H1 (cell line): ENCODE measurements at regions not wholly inside any gene's neighbourhood (a gene's known extent, or its start where the extent isn't known, plus 50 kb on each side); places are given as distances from the start of the nearest gene placed in this dataset.

ENCODE experiments used
- CTCF ChIA-PET: fragments of 300-600 bp; sonication (Branson Sonifier 250); formaldehyde crosslinking; loops from one replicate; lab custom pipeline; 2021; ENCODE audit not compliant: partially characterized antibody; lab: Charles Lee
- POLR2A ChIA-PET: fragments of 300-600 bp; sonication (Branson Sonifier 250); formaldehyde crosslinking; loops from one replicate; lab custom pipeline; 2021; ENCODE audit warnings: inconsistent platforms; ENCODE audit not compliant: partially characterized antibody; lab: Charles Lee
- DNase-seq, 2 experiments: peaks; one replicate each; pipeline versions ENCODE4 v3.0.0 to v3.0.0-alpha.2; 2010 to 2022; ENCODE audit warnings: low spot score in 2 of 2, low read depth in 1 of 2, mixed read lengths in 1 of 2
- FAIRE-seq: peaks from 2 replicates; lab custom pipeline; 2011; peaks lifted over from hg19 to GRCh38; lab: Jason Lieb, UNC
- H2AFZ ChIP-seq: 2 replicates; pipeline ENCODE4 v1.8.1; 2012; ENCODE audit warnings: low read length, inconsistent platforms
- H2AK5ac ChIP-seq: 2 replicates; pipeline ENCODE4 v1.6.1; 2013; ENCODE audit warnings: low read depth, low read length
- H2BK120ac ChIP-seq: replicated peaks from 2 replicates; pipeline ENCODE3; 2013; ENCODE audit warnings: low read depth, low read length, inconsistent platforms
- H2BK12ac ChIP-seq: 2 replicates; pipeline ENCODE4 v1.6.1; 2013; ENCODE audit warnings: low read depth, low read length
- H2BK15ac ChIP-seq: 2 replicates; pipeline ENCODE4 v1.6.1; 2013; ENCODE audit warnings: low read length
- H2BK20ac ChIP-seq: 2 replicates; pipeline ENCODE4 v1.6.1; 2013; ENCODE audit warnings: low read length
- H2BK5ac ChIP-seq: 2 replicates; pipeline ENCODE4 v1.6.1; 2013; ENCODE audit warnings: low read depth, low read length
- H3K14ac ChIP-seq: 2 replicates; pipeline ENCODE4 v1.6.1; 2013; ENCODE audit warnings: inconsistent platforms; ENCODE audit not compliant: insufficient read length
- H3K18ac ChIP-seq: 2 replicates; pipeline ENCODE4 v1.6.1; 2013; ENCODE audit warnings: low read length; ENCODE audit errors: extremely low read depth
- H3K23ac ChIP-seq: 2 replicates; pipeline ENCODE4 v1.6.1; 2013; ENCODE audit warnings: inconsistent platforms; ENCODE audit not compliant: insufficient read length
- H3K23me2 ChIP-seq: 2 replicates; pipeline ENCODE4 v1.6.1; 2013; ENCODE audit warnings: low read depth, low read length
- H3K27ac ChIP-seq: 2 replicates; pipeline ENCODE4 v1.6.1; 2011; ENCODE audit warnings: low read depth, low read length, inconsistent platforms
- H3K27me3 ChIP-seq, 4 experiments: replicated peaks in 1 of 4; 1 replicate in 1 of 4; 2 replicates in 3 of 4; pipeline versions ENCODE4 v1.6.1 to v1.8.1; 2011 to 2013; ENCODE audit warnings: low read length in 3 of 4, mild to moderate bottlenecking in 3 of 4, inconsistent platforms in 2 of 4, mixed read lengths in 2 of 4, moderate library complexity in 1 of 4; ENCODE audit not compliant: control insufficient read depth in 3 of 4, insufficient read depth in 3 of 4; ENCODE audit errors: extremely low read depth in 1 of 4
- H3K36me3 ChIP-seq, 4 experiments: 2 replicates each; pipeline versions ENCODE4 v1.6.1 to v1.8.1; 2011 to 2013; ENCODE audit warnings: mild to moderate bottlenecking in 4 of 4, low read length in 3 of 4, moderate library complexity in 2 of 4, control low read depth in 1 of 4, inconsistent platforms in 1 of 4; ENCODE audit not compliant: insufficient read depth in 4 of 4, control insufficient read depth in 2 of 4
- H3K4ac ChIP-seq: replicated peaks from 2 replicates; pipeline ENCODE3; 2013; ENCODE audit warnings: low read length, low read depth, mixed read lengths, inconsistent platforms; ENCODE audit not compliant: insufficient read length
- H3K4me1 ChIP-seq, 4 experiments: replicated peaks in 1 of 4; 1 replicate in 1 of 4; 2 replicates in 3 of 4; pipeline versions ENCODE4 v1.6.1 to v1.8.1; 2011 to 2013; ENCODE audit warnings: low read length in 3 of 4, inconsistent platforms in 2 of 4, mixed read lengths in 1 of 4; ENCODE audit not compliant: insufficient read depth in 4 of 4, control insufficient read depth in 3 of 4
- H3K4me2 ChIP-seq, 2 experiments: 2 replicates each; pipeline versions ENCODE4 v1.6.1 to v1.8.1; 2011 to 2013; ENCODE audit warnings: low read depth in 2 of 2, low read length in 2 of 2, control low read depth in 1 of 2, inconsistent platforms in 1 of 2, mild to moderate bottlenecking in 1 of 2; ENCODE audit not compliant: insufficient read depth in 1 of 2
- H3K4me3 ChIP-seq, 4 experiments: fragments of 200-600, 300-600 bp in 1 of 4; sonication (generic), shearing (Covaris generic), sonication (Bioruptor Twin) in 1 of 4; 2 replicates each; pipeline versions ENCODE4 v1.5.1 to v1.8.1; 2011 to 2016; ENCODE audit warnings: low read length in 4 of 4, low read depth in 3 of 4, control low read depth in 2 of 4, inconsistent platforms in 2 of 4, mild to moderate bottlenecking in 2 of 4, mixed read lengths in 1 of 4, moderate library complexity in 1 of 4; ENCODE audit not compliant: insufficient read depth in 2 of 4; ENCODE audit errors: extremely low read depth in 1 of 4
- H3K56ac ChIP-seq: replicated peaks from 2 replicates; pipeline ENCODE3; 2013; ENCODE audit warnings: low read depth, mild to moderate bottlenecking, mixed read lengths, low read length, inconsistent platforms; ENCODE audit not compliant: insufficient read length
- H3K79me1 ChIP-seq: 2 replicates; pipeline ENCODE4 v1.6.1; 2013; ENCODE audit warnings: low read depth, low read length, control low read depth
- H3K79me2 ChIP-seq, 2 experiments: 2 replicates each; pipeline versions ENCODE4 v1.6.1 to v1.8.1; 2012 to 2013; ENCODE audit warnings: low read length in 2 of 2, mild to moderate bottlenecking in 2 of 2, inconsistent platforms in 1 of 2; ENCODE audit not compliant: insufficient read depth in 2 of 2, control insufficient read depth in 1 of 2
- H3K9ac ChIP-seq, 4 experiments: replicated peaks in 1 of 4; 1 replicate in 1 of 4; 2 replicates in 3 of 4; pipeline versions ENCODE4 v1.6.1 to v1.8.1; 2011 to 2013; ENCODE audit warnings: low read depth in 3 of 4, low read length in 3 of 4, control low read depth in 2 of 4, mild to moderate bottlenecking in 2 of 4, moderate library complexity in 2 of 4, inconsistent platforms in 1 of 4; ENCODE audit errors: extremely low read depth in 1 of 4
- H3K9me3 ChIP-seq, 2 experiments: 2 replicates each; pipeline versions ENCODE4 v1.6.1 to v1.8.1; 2012 to 2013; ENCODE audit warnings: mild to moderate bottlenecking in 2 of 2, moderate library complexity in 2 of 2, control low read depth in 1 of 2, inconsistent platforms in 1 of 2, low read depth in 1 of 2, low read length in 1 of 2, mixed read lengths in 1 of 2; ENCODE audit not compliant: insufficient read depth in 2 of 2
- H4K20me1 ChIP-seq, 2 experiments: replicated peaks in 1 of 2; 2 replicates each; pipeline versions ENCODE3 to v1.8.1; 2011 to 2013; ENCODE audit warnings: inconsistent platforms in 2 of 2, low read length in 2 of 2, mild to moderate bottlenecking in 1 of 2; ENCODE audit not compliant: insufficient read depth in 2 of 2, control insufficient read depth in 1 of 2
- H4K5ac ChIP-seq: 2 replicates; pipeline ENCODE4 v1.6.1; 2013; ENCODE audit warnings: low read length, low read depth, mixed read lengths, inconsistent platforms; ENCODE audit not compliant: insufficient read length
- H4K8ac ChIP-seq: 2 replicates; pipeline ENCODE4 v1.8.0; 2013; ENCODE audit warnings: mild to moderate bottlenecking, moderate library complexity, low read length, inconsistent platforms; ENCODE audit not compliant: insufficient read depth; ENCODE audit errors: extremely low read depth
- H4K91ac ChIP-seq: replicated peaks from 2 replicates; pipeline ENCODE3; 2013; ENCODE audit warnings: low read length, mixed read lengths, inconsistent platforms; ENCODE audit not compliant: insufficient read length
- ASH2L ChIP-seq: fragments of 200-600, 300-600 bp; sonication (generic); IDR thresholded peaks from one replicate; pipeline ENCODE4 v1.7.1; 2017; ENCODE audit warnings: low read length
- BCL11A ChIP-seq, 2 experiments: IDR thresholded peaks; one replicate each; pipeline ENCODE4 v1.6.1; 2011; ENCODE audit warnings: low read depth in 2 of 2, low read length in 2 of 2, mild to moderate bottlenecking in 2 of 2
- BRCA1 ChIP-seq: IDR thresholded peaks from 2 replicates; pipeline ENCODE4 v1.6.1; 2012; ENCODE audit warnings: low read depth, low read length, improper control_type of control experiment
- CEBPB ChIP-seq: IDR thresholded peaks from 2 replicates; pipeline ENCODE4 v1.6.1; 2012; ENCODE audit warnings: low read depth, low read length
- CHD1 ChIP-seq: IDR thresholded peaks from 2 replicates; pipeline ENCODE4 v1.6.1; 2012; ENCODE audit warnings: low read depth, low read length, improper control_type of control experiment
- CREB1 ChIP-seq: IDR thresholded peaks from 2 replicates; pipeline ENCODE4 v1.6.1; 2012; ENCODE audit warnings: inconsistent platforms
- EGR1 ChIP-seq: IDR thresholded peaks from 2 replicates; pipeline ENCODE4 v1.6.1; 2011; ENCODE audit warnings: low read depth, low read length, borderline replicate concordance
- EZH2 ChIP-seq: fragments of 200-600 bp; sonication (generic); IDR thresholded peaks from 2 replicates; pipeline ENCODE4 v1.7.1; 2012; ENCODE audit warnings: low read depth, mild to moderate bottlenecking, moderate library complexity, low read length, inconsistent platforms; ENCODE audit not compliant: severe bottlenecking
- GTF2F1 ChIP-seq: IDR thresholded peaks from 2 replicates; pipeline ENCODE4 v1.6.1; 2012; ENCODE audit warnings: low read depth, low read length, improper control_type of control experiment, borderline replicate concordance
- POLR2A ChIP-seq, 2 experiments: IDR thresholded peaks; 1 replicate in 1 of 2; 2 replicates in 1 of 2; pipeline ENCODE4 v1.6.1; 2011; ENCODE audit warnings: low read depth in 2 of 2, low read length in 2 of 2, mild to moderate bottlenecking in 2 of 2; ENCODE audit errors: control extremely low read depth in 1 of 2
- SAP30 ChIP-seq: fragments of 300-600 bp; sonication (generic); IDR thresholded peaks from 2 replicates; pipeline ENCODE4 v1.7.1; 2012; ENCODE audit warnings: low read length, moderate library complexity, mild to moderate bottlenecking, inconsistent platforms; ENCODE audit not compliant: insufficient read depth, insufficient replicate concordance
- SIRT6 ChIP-seq: IDR thresholded peaks from one replicate; pipeline ENCODE4 v1.7.1; 2012; ENCODE audit warnings: low read length, inconsistent platforms
- SRF ChIP-seq: IDR thresholded peaks from 2 replicates; pipeline ENCODE4 v1.6.1; 2011; ENCODE audit warnings: mild to moderate bottlenecking, low read depth, low read length, moderate library complexity
- TAF1 ChIP-seq: IDR thresholded peaks from 2 replicates; pipeline ENCODE4 v1.6.1; 2011; ENCODE audit warnings: mild to moderate bottlenecking, low read depth, low read length
- TF ChIP-seq, protein P1 (sequence below): IDR thresholded peaks from 2 replicates; pipeline ENCODE4 v1.6.1; 2012; ENCODE audit warnings: low read length, inconsistent platforms

GRCh38 chr14:84336433-84336832 lies 1193.5 kb upstream of the FLRT2 start:
- no peak for FAIRE-seq
- no peak overlapping the region for H4K91ac ChIP-seq
- H3K4me3 ChIP-seq, result no peak overlapping the region

More at GRCh38 chr14:84336433-84336832, 1193.5 kb upstream of the FLRT2 start:
- H3K14ac ChIP-seq, result no peak overlapping the region
- CTCF ChIA-PET, result interaction anchor here (0.6 to 1.0 kb wide), 2 partner anchors 9 to 795 kb away, joined by 3 read pairs; no protein-coding TSS in a partner anchor
- H4K5ac ChIP-seq, result no peak overlapping the region
- no peaks in the 10 kb centered on the region; a peak in 1 of 4 replicates for H3K9me3 ChIP-seq
- no peak overlapping the region for H3K4me2 ChIP-seq
- no peak overlapping the region for H3K18ac ChIP-seq
- H3K23ac ChIP-seq, result no peak overlapping the region
- no peak overlapping the region for H2BK15ac ChIP-seq
- no peak overlapping the region for H2BK12ac ChIP-seq
- H4K8ac ChIP-seq, result no peak overlapping the region
- no peak overlapping the region for H2AFZ ChIP-seq
- H3K4me1 ChIP-seq, result no peaks in the 10 kb centered on the region; a peak in 1 of 7 replicates
- H3K36me3 ChIP-seq, result no peaks in the 10 kb centered on the region
- no peaks in the 10 kb centered on the region for H3K79me2 ChIP-seq
- H3K4ac ChIP-seq, result no peak overlapping the region
- no peaks in the 10 kb centered on the region for H4K20me1 ChIP-seq
- POLR2A ChIA-PET, result no interaction called here
- DNase-seq, result no peak
- TF ChIP-seq EZH2 (no peak), CHD1 (no peak), BRCA1 (no peak), TAF1 (no peak), ASH2L (no peak), EGR1 (no peak), POLR2A (IDR thresholded peaks at IDR 0.05; ENCODE audit: control extremely low read depth in 1 of 2, low read depth in 2 of 2, low read length in 2 of 2) (no peak), CREB1 (no peak), SRF (no peak), BCL11A (IDR thresholded peaks at IDR 0.05; ENCODE audit: low read depth in 2 of 2, low read length in 2 of 2) (no peak), CEBPB (no peak), GTF2F1 (no peak), SAP30 (no peak), SIRT6 (no peak)
- TF ChIP-seq, protein P1, sequence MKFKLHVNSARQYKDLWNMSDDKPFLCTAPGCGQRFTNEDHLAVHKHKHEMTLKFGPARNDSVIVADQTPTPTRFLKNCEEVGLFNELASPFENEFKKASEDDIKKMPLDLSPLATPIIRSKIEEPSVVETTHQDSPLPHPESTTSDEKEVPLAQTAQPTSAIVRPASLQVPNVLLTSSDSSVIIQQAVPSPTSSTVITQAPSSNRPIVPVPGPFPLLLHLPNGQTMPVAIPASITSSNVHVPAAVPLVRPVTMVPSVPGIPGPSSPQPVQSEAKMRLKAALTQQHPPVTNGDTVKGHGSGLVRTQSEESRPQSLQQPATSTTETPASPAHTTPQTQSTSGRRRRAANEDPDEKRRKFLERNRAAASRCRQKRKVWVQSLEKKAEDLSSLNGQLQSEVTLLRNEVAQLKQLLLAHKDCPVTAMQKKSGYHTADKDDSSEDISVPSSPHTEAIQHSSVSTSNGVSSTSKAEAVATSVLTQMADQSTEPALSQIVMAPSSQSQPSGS, result no peak
- no peak overlapping the region for H2AK5ac ChIP-seq
- no peak overlapping the region for H3K27ac ChIP-seq
- no peaks in the 10 kb centered on the region for H3K27me3 ChIP-seq
- H3K56ac ChIP-seq, result no peak overlapping the region
- H2BK5ac ChIP-seq, result no peak overlapping the region
- H2BK20ac ChIP-seq, result no peak overlapping the region
- H3K79me1 ChIP-seq, result no peaks in the 10 kb centered on the region
- H3K9ac ChIP-seq, result no peak overlapping the region
- H2BK120ac ChIP-seq, result no peak overlapping the region
- no peaks in the 10 kb centered on the region; the same call in 1 of the 2 replicates for H3K23me2 ChIP-seq
